ENCODE measurements at regions not wholly inside any gene's neighbourhood (a gene's known extent, or its start where the extent isn't known, plus 50 kb on each side); places are given as distances from the start of the nearest gene placed in this dataset.

GRCh38 chr1:172934417-172934762 is 116.4 kb downstream of the TNFSF18 start:
- TF ChIP-seq, protein P1, sequence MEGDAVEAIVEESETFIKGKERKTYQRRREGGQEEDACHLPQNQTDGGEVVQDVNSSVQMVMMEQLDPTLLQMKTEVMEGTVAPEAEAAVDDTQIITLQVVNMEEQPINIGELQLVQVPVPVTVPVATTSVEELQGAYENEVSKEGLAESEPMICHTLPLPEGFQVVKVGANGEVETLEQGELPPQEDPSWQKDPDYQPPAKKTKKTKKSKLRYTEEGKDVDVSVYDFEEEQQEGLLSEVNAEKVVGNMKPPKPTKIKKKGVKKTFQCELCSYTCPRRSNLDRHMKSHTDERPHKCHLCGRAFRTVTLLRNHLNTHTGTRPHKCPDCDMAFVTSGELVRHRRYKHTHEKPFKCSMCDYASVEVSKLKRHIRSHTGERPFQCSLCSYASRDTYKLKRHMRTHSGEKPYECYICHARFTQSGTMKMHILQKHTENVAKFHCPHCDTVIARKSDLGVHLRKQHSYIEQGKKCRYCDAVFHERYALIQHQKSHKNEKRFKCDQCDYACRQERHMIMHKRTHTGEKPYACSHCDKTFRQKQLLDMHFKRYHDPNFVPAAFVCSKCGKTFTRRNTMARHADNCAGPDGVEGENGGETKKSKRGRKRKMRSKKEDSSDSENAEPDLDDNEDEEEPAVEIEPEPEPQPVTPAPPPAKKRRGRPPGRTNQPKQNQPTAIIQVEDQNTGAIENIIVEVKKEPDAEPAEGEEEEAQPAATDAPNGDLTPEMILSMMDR (IDR thresholded peaks at IDR 0.05; ENCODE audit: low read length): no peak
- TF ChIP-seq EZH2 (optimal IDR thresholded peaks at IDR 0.05; ENCODE audit: low read depth, low read length): no peak

All from MM.1S (cell line).